H7 (cell line): ENCODE measurements at regions not wholly inside any gene's neighbourhood (a gene's known extent, or its start where the extent isn't known, plus 50 kb on each side); places are given as distances from the start of the nearest gene placed in this dataset.

Experiments
- DNase-seq: peaks from one replicate; pipeline ENCODE4 v3.0.0; 2012
- H3K27me3 ChIP-seq: 2 replicates; pipeline ENCODE4 v1.6.0; 2011; ENCODE audit warnings: mild to moderate bottlenecking, low read length; ENCODE audit not compliant: control insufficient read depth, insufficient read depth
- H3K36me3 ChIP-seq: replicated peaks from 2 replicates; pipeline ENCODE4 v1.5.1; 2011; ENCODE audit warnings: low read length; ENCODE audit not compliant: control insufficient read depth, insufficient read depth
- H3K4me3 ChIP-seq: 2 replicates; pipeline ENCODE4 v1.5.1; 2011; ENCODE audit warnings: low read depth, mild to moderate bottlenecking, control low read depth, low read length, moderate library complexity; ENCODE audit not compliant: insufficient read depth

GRCh38 chr18:43571078-43571689, 293.9 kb upstream of the SYT4 start:
- Histone ChIP-seq H3K4me3 (no peak overlapping the region), H3K27me3 (no peaks in the 10 kb centered on the region), H3K36me3 (no peaks in the 10 kb centered on the region)
- peak; percentile 29 for DNase-seq

GRCh38 chr18:43572163-43572562, 294.9 kb upstream of the SYT4 start:
- no peak for DNase-seq
- H3K4me3 ChIP-seq = no peak overlapping the region
- H3K36me3 ChIP-seq = no peaks in the 10 kb centered on the region
- no peaks in the 10 kb centered on the region for H3K27me3 ChIP-seq

- no peak for DNase-seq
- no peaks in the 10 kb centered on the region for H3K36me3 ChIP-seq
- H3K27me3 ChIP-seq = no peaks in the 10 kb centered on the region
- no peak overlapping the region for H3K4me3 ChIP-seq
These were observed 297.7 kb upstream of the SYT4 start for GRCh38 chr18:43574974-43575373.

GRCh38 chr18:43578211-43578610, 300.9 kb upstream of the SYT4 start:
- H3K4me3 ChIP-seq = no peak overlapping the region
- no peaks in the 10 kb centered on the region for H3K27me3 ChIP-seq
- H3K36me3 ChIP-seq = no peaks in the 10 kb centered on the region
- no peak for DNase-seq

- no peak for DNase-seq
- H3K36me3 ChIP-seq = no peaks in the 10 kb centered on the region
These were observed 301.4 kb upstream of the SYT4 start for GRCh38 chr18:43578706-43579105.

GRCh38 chr18:43581936-43582519, 304.7 kb upstream of the SYT4 start:
- Histone ChIP-seq H3K4me3 (no peak overlapping the region), H3K36me3 (no peaks in the 10 kb centered on the region), H3K27me3 (no peaks in the 10 kb centered on the region)
- no peak for DNase-seq

More at GRCh38 chr18:43578706-43579105, 301.4 kb upstream of the SYT4 start:
- no peaks in the 10 kb centered on the region for H3K27me3 ChIP-seq
- no peak overlapping the region for H3K4me3 ChIP-seq

GRCh38 chr18:43587538-43588153, 310.4 kb upstream of the SYT4 start:
- Histone ChIP-seq H3K4me3 (no peak overlapping the region), H3K27me3 (no peaks in the 10 kb centered on the region), H3K36me3 (no peaks in the 10 kb centered on the region)
- peak; percentile 48 for DNase-seq

- Histone ChIP-seq H3K4me3 (no peak overlapping the region), H3K36me3 (no peaks in the 10 kb centered on the region), H3K27me3 (no peaks in the 10 kb centered on the region)
- no peak for DNase-seq
These were observed 311.5 kb upstream of the SYT4 start for GRCh38 chr18:43588838-43589237.

GRCh38 chr18:43589611-43590151, 312.4 kb upstream of the SYT4 start:
- Histone ChIP-seq H3K4me3 (no peak overlapping the region), H3K36me3 (no peaks in the 10 kb centered on the region), H3K27me3 (no peaks in the 10 kb centered on the region)
- DNase-seq = no peak

- no peaks in the 10 kb centered on the region for H3K27me3 ChIP-seq
- H3K4me3 ChIP-seq = no peak overlapping the region
- H3K36me3 ChIP-seq = no peaks in the 10 kb centered on the region
- DNase-seq = no peak
These were observed 313.1 kb upstream of the SYT4 start for GRCh38 chr18:43590182-43590903.

- no peak for DNase-seq
- Histone ChIP-seq H3K27me3 (no peaks in the 10 kb centered on the region), H3K4me3 (no peak overlapping the region), H3K36me3 (no peaks in the 10 kb centered on the region)
These were observed 315.0 kb upstream of the SYT4 start for GRCh38 chr18:43592269-43592668.

GRCh38 chr18:43596105-43596712, 318.9 kb upstream of the SYT4 start:
- no peak for DNase-seq
- Histone ChIP-seq H3K36me3 (no peaks in the 10 kb centered on the region), H3K27me3 (no peaks in the 10 kb centered on the region), H3K4me3 (no peak overlapping the region)

- H3K4me3 ChIP-seq = no peak overlapping the region
- no peak for DNase-seq
- H3K36me3 ChIP-seq = no peaks in the 10 kb centered on the region
- no peaks in the 10 kb centered on the region for H3K27me3 ChIP-seq
These were observed 324.1 kb upstream of the SYT4 start for GRCh38 chr18:43601432-43601831.

GRCh38 chr18:43605224-43605623, 327.9 kb upstream of the SYT4 start:
- Histone ChIP-seq H3K4me3 (no peak overlapping the region), H3K27me3 (no peaks in the 10 kb centered on the region), H3K36me3 (no peaks in the 10 kb centered on the region)
- no peak for DNase-seq
